Sciatic nerve (tissue), 2 donors: ENCODE measurements at regions not wholly inside any gene's neighbourhood (a gene's known extent, or its start where the extent isn't known, plus 50 kb on each side); places are given as distances from the start of the nearest gene placed in this dataset.
A peak's percentile ranks its signal among the peaks of the same experiment; 100 is the strongest.

Experiments
- ATAC-seq: fragments of 200-7000 bp; cut with Tn5 transposase; one replicate; pipeline ENCODE4 v1.9.1; 2020; ENCODE audit warnings: mild to moderate bottlenecking, moderate library complexity
- DNase-seq: peaks from one replicate; pipeline ENCODE4 v3.0.0-alpha.2; 2020; ENCODE audit warnings: low spot score
- intact Hi-C: fragments of 100-400 bp; cut with DNase I; formaldehyde crosslinking; loops from one replicate; pipeline ENCODE4 v1.14.2; 2022
- donor health status: DM: no; HTN: no; CAD: no.
- donor health status: DM: no; HTN: no; CAD: no.

DNA sequence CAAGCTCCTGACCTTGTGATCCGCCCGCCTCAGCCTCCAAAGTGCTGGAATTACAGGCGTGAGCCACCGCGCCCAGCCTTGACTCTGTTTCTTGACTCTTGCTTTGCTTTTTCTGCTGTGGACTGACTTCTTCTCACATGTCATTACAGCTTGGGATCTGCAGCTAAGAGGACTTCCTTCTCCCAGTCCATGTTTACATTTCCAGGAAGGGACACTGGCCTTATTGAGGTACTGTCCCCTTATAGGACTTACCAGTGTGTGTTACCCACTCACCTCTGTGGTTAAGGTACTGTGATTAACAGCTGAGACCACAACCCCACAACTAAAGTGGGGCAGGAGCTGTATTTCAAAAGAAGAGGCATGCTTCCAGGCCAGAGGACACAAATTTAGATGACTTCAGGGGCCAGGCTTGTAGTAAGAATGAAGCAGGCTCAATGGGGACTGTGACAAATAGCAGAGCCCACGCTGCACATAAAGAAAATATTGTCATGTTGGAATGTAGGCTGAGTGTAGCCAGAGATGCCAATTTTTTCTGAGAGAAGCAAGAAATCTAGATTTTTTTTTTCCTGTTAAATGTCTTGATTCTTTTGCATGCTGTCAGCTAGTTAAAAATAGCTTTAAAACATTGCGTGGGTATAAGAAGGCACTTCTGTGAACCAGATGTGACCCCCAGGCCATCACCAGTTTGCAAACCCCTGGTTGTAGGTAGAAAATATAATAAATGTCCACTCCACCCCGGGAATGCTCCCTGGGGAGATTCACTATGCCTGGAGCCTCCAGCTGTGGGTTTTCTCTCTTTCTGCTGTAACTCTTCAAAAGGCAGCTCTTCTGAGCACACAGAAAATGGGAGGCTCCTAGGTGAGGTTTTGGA lies 75.0 kb downstream of the PTPDC1 start:
- intact Hi-C loops, result no loop called here
- ATAC-seq (peak; percentile 66), DNase-seq (no peak)

DNA sequence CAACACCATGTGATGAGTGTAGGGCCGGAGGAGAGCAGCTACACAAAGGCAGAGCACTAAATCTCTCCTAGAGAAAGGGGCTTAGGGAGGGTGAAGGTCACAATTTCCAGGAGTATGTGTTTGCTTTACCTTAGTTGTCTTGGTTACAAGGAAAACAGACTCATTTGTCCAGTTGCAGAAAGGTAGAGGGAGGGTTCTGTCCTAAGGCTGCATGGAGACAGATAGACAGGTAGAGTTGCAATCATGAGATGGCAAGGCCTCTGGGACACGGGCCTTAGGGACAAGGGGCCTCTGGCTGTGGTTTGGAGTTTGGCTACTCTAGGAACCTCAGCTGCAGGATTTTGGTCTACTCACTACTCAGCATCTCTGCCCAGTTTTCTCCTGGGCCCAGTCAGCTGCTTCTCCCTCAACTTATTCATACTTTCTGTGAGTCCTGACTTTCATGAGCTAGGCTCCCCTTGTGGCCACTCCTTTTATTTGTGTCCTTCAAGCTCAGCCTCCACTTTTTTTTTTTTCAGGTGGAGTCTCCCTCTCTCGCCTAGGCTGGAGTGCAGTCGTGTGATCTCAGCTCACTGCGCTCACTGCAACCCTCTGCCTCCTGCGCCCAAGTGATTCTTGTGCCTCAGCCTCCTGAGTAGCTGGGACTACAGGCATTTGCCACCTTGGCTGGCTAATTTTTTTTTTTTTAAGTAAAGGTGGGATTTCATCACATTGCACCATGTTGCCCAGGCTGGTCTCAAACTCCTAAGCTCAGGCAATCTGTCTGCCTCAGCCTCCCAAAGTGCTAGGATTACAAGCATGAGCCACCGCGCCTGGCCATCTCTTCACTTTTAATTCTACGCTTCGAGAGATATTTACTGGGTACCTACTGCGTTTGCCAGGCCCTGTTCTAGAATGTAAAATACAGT lies 76.6 kb downstream of the PTPDC1 start:
- DNase-seq (no peak), ATAC-seq (no peak)
- intact Hi-C loops, result no loop called here

DNA sequence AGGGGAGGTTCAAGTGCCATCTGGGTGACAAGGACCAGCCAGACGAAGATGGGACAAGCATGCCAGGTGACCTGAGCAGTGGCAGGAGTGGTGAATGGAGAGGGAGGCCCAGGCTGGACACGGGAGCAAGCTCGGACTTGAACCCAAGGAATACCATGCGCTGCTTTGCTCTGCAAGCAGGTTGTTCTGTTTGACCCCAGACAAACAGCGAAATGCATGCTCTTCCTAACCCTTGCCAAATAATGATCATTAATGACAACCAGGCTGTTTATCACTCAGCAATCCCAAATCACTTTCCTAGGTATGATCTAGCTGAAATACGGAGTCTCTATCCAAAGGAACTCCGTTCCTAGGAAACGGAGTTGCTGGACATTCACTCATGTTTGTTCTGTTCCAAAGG lies 77.4 kb downstream of the PTPDC1 start:
- DNase-seq, result no peak
- ATAC-seq, result no peak
- intact Hi-C loops, result no loop called here

DNA sequence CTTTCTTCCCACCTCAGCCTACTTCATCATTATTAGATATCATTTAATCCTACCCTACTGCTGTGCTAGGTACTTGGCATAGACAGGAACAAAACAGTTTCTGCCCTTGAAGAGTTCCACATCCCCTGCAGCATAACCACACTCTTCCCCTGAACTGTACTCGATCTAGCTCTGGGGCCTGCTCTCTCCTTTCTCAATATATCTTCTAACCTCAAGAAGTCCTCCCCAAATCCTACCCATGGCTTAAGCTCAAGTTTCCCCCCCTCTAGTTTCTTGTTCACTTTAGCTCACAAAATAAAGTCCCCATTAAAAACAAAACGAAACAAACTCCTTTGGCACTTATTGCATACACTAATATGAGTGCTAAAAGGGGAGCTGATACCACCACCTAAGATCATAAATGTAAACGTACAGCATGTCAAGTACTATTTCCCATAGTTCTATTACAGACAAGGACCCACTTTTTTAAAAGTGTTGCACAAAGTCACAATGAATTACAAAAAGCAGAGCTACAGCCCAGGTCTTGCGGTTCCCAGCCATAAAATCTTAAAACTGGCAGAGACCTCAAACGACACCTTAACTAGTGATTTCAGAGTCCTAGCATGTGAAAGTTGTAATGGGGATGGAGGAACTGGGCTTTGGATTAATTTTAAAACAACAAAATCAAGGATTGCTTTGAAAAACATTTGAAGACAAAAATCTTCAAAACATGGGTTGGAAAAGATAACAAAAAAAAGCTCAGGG lies 80.7 kb downstream of the PTPDC1 start:
- no peak for DNase-seq
- intact Hi-C loops, result no loop called here
- ATAC-seq, result no peak

DNA sequence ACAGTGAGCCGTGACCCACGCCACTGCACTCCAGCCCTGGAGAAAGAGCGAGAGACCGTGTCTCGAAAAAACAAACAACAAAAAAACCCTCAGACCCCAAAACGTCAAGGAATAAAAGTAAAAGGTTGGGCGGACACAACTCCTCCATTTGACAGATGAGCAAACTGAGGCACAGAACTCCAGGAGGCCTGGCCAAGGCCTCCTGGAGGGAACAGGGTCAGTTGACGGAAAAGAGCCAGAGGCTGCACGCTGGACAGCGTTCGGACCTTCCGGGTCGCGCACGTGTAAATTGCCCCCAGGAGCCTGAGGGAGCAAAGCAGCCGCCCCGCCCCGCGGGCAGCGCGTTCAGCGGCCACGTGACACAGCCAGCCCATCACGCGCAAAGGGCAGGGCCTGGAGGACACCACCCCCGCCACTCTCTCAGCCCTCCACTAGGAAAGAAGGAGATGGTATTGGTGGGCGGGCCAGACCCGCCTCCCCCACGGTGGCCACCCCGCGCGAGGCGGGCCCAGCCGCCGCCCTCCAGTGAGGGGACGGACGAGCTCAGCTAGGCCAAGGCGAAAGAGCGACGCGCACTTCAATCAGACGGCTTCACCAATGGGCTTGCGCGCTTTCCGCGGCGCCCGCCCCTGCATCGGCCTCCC lies 81.5 kb downstream of the PTPDC1 start:
- intact Hi-C loops, result no loop called here
- peak; percentile 98 for ATAC-seq
- DNase-seq, result peak; percentile 98

DNA sequence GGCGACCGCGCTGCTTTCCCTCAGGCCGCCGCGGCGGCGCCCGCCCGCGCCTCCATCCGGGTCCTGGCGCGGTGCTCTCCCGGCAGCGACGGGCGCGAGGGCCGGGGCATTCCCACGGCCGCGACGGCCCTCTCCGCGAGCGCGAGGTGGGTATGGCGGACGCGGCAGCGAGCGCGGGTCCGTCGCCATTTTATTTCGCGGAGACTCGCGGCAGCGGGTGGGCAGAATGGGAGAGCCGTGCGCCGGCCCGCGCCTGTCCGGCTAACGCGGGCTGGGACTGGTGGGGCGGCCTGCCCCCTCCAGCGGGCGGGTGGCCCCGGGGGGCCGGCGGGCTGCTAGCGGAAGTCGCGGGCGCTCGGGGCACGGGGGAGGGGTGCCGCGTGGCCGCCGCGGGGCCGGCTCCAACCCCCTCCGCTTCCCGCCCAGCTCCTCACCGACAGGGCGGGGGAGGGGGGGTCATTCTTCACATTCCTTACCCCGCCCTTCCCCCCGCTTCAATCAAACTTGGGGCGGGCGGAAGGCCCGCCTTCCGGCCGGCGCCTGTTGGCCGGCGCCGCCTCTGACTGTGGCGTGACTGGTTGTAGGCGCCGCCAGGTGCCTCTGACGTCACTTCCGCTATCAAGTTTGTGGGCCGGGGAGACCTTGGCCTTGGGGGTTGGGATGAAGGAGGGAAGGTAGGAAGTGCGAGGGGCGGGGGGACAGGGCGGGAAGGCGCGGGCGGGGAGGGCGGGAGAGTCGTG lies 82.1 kb downstream of the PTPDC1 start:
- DNase-seq (peak; percentile 98), ATAC-seq (peak; percentile 92)
- intact Hi-C loops, result no loop called here

DNA sequence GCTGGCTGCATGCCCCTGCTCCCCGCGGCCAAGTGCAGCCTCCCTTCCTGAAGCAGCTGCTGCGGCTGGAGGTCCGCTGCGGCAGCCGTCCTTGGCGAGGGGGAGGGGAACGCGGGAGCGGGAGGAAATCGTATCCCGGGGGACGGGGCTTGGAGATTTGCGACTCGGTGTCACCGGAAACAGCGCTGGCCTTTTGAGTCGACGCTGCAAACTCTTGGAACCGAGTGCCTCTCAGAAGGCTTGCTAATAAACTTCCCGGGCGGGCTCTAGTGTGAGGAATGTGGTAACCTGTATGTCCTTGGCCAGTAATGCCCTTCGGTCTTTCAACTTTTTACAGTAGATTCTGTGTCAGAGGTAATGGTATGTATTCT lies 82.7 kb downstream of the PTPDC1 start:
- no peak for ATAC-seq
- intact Hi-C loops, result no loop called here

DNA sequence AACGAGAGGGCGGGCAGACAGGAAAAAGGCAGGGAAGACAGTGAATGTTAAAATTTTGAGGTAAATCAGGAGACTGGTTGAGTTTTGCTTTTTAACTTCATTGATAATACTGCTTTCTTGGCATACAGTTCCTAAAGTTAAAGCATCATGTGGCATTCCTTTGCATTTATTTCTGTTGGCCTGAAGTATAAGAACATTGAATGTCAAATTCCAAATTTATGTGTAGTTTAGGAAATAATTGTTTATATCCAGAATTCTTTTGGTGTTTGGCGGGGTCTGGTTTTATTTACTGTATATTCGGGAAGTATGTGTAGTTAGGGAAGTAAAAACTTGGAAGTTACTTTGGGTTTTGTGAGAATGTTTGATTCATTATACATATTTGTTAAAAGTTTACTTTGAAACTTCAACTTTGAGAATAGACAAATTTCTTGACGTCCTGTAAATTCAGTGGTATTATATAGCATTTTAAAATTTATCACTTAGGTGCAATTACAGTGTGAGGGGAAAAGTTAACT lies 83.2 kb downstream of the PTPDC1 start:
- DNase-seq (no peak), ATAC-seq (no peak)
- intact Hi-C loops, result no loop called here

More for the DNA sequence above, 82.7 kb downstream of the PTPDC1 start:
- no peak for DNase-seq

DNA sequence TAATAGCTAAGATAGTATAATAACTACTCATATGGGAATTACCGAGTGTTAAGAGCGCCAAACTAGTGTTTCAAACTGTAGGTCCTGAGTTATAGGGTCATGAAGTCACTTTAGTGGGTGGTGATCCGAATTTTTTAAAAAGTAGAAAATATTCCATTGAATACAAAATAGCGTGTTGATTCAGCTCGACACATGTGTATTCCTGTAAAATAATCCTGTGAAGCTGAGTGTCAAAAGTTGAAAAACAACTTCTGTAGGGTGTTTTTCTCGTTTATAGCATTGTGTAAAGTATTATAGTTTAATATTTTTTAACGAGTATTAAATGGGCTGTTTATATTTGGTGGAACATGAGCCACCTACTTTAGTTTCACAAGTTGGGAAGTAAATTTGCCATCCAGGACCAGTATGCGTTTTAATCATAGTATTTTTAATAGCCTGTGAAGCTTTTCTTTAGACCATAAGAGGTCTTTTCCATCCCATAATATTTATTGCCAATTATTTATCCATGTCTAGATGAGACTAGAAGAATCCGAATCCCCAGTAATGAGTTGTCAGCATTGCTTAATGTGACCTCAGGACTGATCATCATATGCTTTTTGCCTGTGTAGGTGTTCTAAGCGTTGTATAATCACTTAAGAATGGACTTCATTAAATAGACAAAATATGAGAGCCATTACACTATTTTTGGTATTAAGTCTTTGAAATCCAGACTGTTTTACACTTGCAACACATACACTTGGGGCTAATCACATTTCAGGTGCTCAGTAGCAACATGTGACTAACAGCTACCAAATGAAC lies 84.1 kb downstream of the PTPDC1 start:
- intact Hi-C loops, result no loop called here
- ATAC-seq, result no peak
- no peak for DNase-seq

DNA sequence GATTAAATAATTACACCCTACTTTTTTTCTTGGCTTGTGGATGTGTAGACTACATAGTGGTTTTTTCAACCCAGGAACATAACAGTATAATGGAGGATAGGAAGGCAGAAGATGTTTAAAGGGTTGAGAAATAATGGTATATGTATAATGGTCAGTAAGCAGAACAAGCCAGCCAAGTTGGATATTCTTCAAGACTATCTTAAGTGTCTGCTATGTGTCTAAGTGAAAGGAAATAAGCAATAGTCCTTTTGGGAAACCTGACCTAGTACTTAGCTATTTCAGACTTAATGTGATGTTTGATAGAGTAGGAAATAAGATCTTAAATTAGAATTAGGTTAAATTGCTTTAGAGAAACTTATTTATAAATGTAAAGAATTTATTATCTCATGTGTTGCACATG lies 85.7 kb downstream of the PTPDC1 start:
- intact Hi-C loops, result no loop called here
- ATAC-seq (no peak), DNase-seq (no peak)

DNA sequence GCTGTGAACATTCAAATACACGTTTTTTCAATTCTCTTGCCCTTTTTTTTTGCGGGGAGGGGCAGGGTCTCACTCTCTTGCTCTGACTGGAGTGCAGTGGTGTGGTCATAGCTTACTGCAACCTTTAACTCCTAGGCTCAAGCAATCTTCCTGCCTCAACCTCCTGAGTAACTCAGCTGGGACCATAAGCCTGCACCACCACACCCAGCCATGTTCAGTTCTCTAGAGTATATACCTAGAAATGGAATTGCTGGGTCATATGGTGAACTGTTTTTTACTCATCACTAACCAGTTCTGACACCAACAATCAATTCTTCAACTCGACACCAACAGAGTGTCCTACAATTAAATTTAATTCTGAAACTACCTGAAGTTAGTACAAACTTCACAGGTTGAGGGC lies 85.5 kb upstream of the ZNF169 start:
- intact Hi-C loops, result no loop called here
- ATAC-seq, result no peak
- DNase-seq, result no peak

DNA sequence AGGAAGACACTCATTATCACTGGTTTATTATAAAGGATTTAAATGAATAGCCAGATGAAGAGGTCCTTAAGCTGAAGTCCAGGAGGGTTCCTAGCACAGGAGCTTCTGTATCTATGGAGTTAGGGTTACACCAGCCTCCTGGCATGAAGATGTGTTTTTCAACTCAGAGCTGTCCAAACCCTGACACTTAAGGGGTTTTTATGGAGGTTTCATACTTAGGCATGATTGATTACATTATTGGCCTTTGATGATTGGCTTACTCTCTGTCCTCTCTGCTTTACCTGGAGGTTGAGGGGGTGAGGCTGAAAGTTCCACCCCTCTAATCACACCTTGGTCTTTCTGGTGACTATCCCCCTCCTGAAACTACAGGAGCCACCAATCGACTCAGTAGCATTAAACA lies 84.9 kb upstream of the ZNF169 start:
- no peak for DNase-seq
- intact Hi-C loops, result no loop called here
- no peak for ATAC-seq

DNA sequence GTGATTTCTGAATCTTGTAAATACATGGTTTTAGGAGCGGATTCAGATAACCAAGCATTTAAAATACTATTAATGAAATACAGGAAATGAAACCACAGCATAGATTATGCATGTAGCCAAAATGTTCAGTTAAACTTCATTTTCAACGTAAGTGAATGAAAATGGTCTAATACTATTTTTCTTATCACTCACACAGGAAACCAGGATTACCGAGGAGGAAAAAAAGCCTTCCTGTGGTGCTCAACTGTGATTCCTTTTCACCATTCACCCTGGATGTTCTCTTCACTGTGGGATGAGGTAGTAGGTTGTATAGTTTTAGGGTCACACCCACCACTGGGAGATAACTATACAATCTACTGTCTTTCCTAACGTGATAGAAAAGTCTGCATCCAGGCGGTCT lies 83.4 kb upstream of the ZNF169 start:
- DNase-seq (no peak), ATAC-seq (no peak)
- intact Hi-C loops, result no loop called here

DNA sequence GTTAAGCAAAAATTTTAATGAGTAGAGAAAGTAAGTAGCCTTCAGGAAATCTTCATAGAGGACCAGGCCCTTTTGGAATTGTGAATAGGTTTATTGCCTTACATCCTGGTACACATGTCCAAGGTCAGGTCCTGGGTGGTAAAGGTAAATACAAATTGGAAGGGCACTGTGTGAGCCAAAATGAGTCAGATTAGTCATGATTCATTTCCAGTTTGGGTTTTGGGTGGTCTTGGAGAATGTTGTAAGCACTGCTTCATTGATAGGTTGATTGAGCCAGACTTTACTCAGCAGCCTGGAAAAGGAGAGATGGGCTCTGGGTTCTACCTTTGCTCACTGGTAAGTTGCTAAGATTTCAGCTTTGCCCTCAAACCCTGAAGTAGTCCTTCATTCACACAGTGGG lies 82.5 kb upstream of the ZNF169 start:
- intact Hi-C loops, result no loop called here
- DNase-seq, result no peak
- no peak for ATAC-seq

DNA sequence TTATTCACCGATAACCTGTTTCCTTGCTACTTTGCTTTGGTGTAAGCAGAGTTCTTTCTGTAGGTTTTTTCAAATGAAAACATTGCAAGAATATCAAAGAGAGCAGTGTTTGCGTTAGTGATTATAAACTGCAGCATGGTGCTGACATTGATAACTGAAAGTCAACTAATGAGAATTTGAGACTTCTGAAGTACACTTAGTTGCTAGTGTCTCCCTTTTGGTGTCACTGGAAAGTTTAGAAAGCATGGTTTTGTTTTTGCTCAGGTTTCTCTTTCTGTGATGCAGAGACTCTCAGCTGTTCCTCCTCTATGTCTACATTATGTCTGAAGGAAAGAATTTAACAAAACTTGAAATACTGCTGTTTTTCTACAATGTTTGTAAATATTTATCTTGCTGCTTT lies 80.2 kb upstream of the ZNF169 start:
- DNase-seq (no peak), ATAC-seq (no peak)
- intact Hi-C loops, result no loop called here

DNA sequence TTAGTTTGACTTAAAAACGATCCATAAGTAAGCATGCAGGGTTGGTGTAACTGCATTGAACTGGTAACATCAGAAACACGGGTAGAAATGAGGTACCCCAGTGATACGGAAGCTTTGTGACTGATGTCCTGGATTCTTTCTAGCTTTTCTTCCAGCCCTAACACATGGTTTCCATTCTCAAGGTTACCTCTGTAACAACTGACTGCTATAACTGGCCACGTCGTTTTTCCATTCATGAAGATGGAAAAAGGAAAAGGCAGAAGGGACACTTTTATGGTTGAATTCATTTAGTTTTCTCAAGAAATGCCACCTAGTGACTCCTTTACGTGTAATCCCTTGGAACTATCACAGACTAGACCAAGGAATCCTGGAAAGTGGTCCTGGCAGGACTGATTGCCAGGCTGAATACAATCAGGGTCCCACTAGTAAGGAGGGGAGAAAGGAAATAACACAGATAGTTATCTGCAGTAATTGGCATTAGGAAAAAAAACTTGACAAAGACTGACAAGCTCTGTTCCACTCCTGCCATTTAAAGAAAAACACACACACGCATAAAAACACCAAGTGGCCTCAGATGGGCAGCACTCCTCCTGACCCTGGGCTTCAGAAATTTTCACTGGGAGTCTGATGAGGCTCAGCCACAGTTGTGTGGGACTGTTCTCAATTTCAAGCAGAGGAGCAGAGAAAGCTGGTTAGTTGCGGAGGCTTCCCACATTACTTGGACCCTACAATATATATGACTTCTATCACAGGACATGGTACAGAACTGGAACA lies 77.5 kb upstream of the ZNF169 start:
- DNase-seq (no peak), ATAC-seq (peak; percentile 42)
- intact Hi-C loops, result no loop called here

DNA sequence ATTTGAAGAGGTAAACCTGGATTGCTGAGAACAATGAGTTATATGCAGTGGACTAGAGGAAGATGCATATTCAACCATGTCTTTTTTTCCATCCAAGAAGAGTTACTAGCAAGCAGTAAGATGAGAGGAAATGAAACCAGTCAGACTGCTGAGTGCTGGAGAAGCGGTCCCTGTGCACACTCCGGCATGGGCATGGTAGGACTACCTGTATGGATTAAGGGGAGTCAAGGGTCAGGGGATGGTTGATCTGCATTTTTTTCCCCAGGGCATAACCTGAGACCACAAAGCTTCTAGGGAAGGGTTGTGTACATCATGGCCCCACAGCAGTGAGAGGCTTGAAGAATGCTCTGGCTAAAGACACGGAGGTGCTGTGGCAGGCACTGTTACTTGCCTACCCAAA lies 76.6 kb upstream of the ZNF169 start:
- no peak for ATAC-seq
- DNase-seq, result no peak
- intact Hi-C loops, result no loop called here
